ENCODE measurements at regions not wholly inside any gene's neighbourhood (a gene's known extent, or its start where the extent isn't known, plus 50 kb on each side); places are given as distances from the start of the nearest gene placed in this dataset.

DNA sequence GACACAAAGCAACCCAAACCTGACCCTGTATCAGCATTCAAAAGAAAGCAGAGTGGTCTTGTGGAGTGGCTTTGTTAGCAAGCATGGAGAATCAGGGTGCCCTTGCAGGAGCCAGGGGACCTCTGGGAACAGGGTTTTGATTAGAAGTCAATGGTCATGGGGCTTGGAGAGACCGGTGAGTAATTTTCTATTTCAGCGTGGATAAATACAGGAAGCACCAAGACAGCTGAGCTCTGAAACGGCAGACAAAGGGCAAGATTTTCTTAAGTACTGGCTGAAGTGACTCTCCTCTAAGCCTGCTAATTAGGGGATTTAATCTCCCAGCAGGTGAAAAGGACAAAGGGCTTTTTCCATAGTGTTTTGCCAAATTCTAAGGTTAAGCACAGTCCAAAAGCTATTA lies 78.0 kb upstream of the GAREM1 start:
- DNase-seq (ENCODE audit: low read depth) = no peak
- TF ChIP-seq, protein P1, sequence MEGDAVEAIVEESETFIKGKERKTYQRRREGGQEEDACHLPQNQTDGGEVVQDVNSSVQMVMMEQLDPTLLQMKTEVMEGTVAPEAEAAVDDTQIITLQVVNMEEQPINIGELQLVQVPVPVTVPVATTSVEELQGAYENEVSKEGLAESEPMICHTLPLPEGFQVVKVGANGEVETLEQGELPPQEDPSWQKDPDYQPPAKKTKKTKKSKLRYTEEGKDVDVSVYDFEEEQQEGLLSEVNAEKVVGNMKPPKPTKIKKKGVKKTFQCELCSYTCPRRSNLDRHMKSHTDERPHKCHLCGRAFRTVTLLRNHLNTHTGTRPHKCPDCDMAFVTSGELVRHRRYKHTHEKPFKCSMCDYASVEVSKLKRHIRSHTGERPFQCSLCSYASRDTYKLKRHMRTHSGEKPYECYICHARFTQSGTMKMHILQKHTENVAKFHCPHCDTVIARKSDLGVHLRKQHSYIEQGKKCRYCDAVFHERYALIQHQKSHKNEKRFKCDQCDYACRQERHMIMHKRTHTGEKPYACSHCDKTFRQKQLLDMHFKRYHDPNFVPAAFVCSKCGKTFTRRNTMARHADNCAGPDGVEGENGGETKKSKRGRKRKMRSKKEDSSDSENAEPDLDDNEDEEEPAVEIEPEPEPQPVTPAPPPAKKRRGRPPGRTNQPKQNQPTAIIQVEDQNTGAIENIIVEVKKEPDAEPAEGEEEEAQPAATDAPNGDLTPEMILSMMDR (IDR thresholded peaks at IDR 0.05; ENCODE audit: control insufficient read depth, extremely low read depth, insufficient read depth) = no peak
- no peak overlapping the region for H3K4me3 ChIP-seq (ENCODE audit: low read depth, low read length)

DNA sequence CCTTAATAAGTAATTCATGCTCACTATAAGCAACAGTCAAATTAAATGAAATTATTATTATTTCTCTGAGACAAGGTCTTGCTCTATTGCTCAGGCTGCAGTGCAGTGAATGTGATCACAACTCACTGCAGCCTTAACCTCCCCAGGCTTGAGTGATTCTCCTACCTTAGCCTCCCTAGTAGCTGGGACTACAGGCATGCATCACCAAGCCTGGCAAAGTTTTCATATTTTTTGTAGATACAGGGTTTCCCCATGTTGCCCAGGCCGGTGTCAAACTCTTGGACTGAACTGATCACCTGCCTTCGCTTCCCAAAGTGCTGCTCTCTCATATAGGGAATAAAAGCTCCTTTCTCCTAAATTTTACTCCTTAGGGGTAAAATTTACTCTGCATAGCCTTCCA lies 74.9 kb upstream of the GAREM1 start:
- DNase-seq (ENCODE audit: low read depth) = no peak
- no peak overlapping the region for H3K4me3 ChIP-seq (ENCODE audit: low read depth, low read length)
- TF ChIP-seq, protein P1 (IDR thresholded peaks at IDR 0.05; ENCODE audit: control insufficient read depth, extremely low read depth, insufficient read depth) = no peak

DNA sequence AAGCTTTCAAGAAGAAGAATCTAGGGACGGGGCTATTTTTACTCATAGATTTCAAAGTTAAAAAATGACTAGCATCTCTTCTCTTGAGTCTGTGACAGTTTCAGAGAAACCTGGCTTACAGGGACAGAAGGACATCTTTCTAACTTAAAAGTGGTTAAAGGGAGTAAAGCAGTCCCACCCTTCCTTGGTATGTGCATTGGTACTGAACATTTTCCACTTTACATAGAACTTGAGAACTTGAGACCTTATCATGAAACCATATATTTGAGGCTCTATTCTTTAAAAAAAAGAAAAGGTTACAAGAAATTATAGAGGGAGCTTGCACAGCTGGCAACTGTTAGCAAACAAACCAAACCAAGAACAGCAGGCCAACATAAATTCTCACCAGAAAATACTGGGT lies 73.4 kb upstream of the GAREM1 start:
- TF ChIP-seq, protein P1 (IDR thresholded peaks at IDR 0.05; ENCODE audit: control insufficient read depth, extremely low read depth, insufficient read depth) = no peak
- DNase-seq (ENCODE audit: low read depth) = no peak
- no peak overlapping the region for H3K4me3 ChIP-seq (ENCODE audit: low read depth, low read length)

DNA sequence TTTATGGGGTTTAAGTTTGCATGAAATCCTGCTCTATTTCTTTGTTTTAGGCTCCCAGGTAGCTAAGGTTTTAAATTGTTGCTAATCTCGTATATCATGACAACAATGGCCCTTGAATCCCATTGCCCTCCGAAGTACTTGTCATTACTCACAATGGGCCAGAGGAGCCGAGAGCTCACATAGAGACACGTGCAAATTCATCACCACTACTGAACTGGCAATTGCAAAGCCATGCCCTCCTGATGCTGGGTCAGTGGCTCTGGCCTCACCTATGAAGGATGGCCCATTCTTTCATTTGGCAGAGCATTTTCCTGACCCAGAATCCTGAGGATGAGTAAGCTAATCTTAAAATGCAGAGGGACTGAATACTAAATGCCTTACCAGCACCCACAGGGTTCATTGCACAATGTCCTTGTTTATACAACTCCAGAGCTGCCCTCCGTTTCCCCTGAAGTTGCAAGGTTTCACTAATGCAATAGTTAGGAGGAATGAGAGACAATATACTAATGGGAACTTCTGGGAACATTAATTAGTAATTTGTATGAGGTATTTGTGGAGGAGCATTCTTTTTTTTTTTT lies 71.6 kb upstream of the GAREM1 start:
- TF ChIP-seq, protein P1 (IDR thresholded peaks at IDR 0.05; ENCODE audit: control insufficient read depth, extremely low read depth, insufficient read depth) = no peak
- H3K4me3 ChIP-seq (ENCODE audit: low read depth, low read length) = no peak overlapping the region
- no peak for DNase-seq (ENCODE audit: low read depth)

DNA sequence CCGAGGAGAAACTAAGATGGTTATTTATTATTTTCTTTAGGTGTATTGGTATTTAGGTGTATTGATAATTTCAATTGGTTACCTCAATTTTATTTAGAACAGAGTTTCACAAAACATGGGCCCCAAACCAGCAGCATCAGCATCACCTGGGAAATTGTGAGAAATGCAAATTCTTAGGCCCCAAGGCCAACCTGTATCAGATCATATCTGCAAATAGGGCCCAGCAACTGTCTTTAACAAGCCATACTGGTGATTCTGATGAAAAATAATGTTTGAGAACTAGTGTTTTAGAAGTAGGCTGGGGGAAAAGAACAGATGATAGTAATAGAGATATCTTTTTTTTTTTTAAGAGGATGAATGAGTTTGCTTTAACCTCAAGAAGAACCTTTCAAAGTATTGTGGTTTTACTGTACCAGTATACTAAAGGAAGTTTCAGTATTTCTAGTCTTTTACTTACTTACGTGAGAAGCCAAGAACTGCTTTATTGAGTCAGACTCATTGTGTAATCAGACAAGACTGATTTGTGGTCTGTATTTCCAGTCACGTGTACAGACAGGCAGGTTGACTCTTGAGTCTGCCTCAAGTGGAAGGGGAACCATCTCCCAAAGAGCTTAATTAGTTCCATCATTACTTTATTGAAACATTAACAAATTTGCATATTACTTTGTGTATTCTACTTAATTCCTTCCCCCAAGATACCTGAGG lies 60.4 kb upstream of the GAREM1 start:
- peak; percentile 21 for DNase-seq (ENCODE audit: low read depth)
- TF ChIP-seq, protein P1 (IDR thresholded peaks at IDR 0.05; ENCODE audit: control insufficient read depth, extremely low read depth, insufficient read depth) = no peak

DNA sequence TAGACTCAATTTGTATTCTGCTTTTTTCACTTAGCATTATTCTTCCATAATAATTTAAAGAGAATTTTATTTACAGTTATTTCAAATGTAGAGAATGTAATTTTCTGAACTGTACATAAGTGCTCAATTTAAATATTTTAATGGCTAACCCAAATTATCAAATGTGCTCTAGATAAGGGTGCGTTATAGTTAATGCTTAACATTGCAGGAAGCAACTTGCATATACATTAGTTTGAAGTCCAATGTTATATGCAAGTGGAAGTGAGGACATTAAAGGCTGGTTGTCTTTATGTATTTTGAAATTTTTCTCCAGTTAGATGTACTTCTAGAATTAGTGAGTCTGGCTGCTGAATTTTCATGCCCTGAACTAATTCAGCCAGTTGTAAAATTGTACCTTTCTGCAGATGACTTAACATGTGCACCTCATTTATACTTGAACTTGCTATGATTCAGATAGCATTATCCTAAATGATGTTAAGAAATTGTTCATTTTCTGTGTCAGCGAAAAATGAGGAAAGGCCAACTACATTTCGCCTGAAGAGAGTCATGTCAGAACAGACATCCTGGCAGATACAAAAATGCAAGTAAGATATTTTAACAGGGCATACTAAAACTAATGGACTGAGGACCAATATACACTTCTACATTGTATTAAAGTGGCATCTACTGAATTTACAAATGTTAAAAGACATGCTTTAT lies 59.2 kb upstream of the GAREM1 start:
- TF ChIP-seq, protein P1 (IDR thresholded peaks at IDR 0.05; ENCODE audit: control insufficient read depth, extremely low read depth, insufficient read depth) = no peak

More for the DNA sequence above, 60.4 kb upstream of the GAREM1 start:
- H3K4me3 ChIP-seq (ENCODE audit: low read depth, low read length) = no peak overlapping the region

More for the DNA sequence above, 59.2 kb upstream of the GAREM1 start:
- no peak for DNase-seq (ENCODE audit: low read depth)
- H3K4me3 ChIP-seq (ENCODE audit: low read depth, low read length) = no peak overlapping the region

Measured in LNCaP clone FGC (cell line).